Stimulated activated CD4-positive, alpha-beta T cell treated with anti-CD3 and anti-CD28 coated beads, Interleukin-15, amount 100 ng/mL, for 48 hours (primary cell): ENCODE measurements at regions not wholly inside any gene's neighbourhood (a gene's known extent, or its start where the extent isn't known, plus 50 kb on each side); places are given as distances from the start of the nearest gene placed in this dataset.
A peak's percentile ranks its signal among the peaks of the same experiment; 100 is the strongest.
"Not testable (repeated sequence)": the region's sequence is repeated elsewhere in the genome, so short reads cannot be mapped to it uniquely, and the experiment has no call there.

ENCODE experiments used
- DNase-seq, 2 donors: peaks; one replicate each; pipeline ENCODE4 v3.0.0-alpha.2; 2020; ENCODE audit warnings: low read depth in 2 of 2

- DNase-seq: no peak
Observed at GRCh38 chr7:149683181-149683580, 90.2 kb downstream of the ZNF467 start.

- DNase-seq: no peak
Observed at GRCh38 chr7:149682038-149682437, 91.3 kb downstream of the ZNF467 start.

GRCh38 chr7:149681274-149681673 lies 92.1 kb downstream of the ZNF467 start:
- no peak for DNase-seq

- DNase-seq: no peak
Observed at GRCh38 chr7:149680331-149681025, 92.9 kb downstream of the ZNF467 start.

GRCh38 chr7:149674728-149675385 lies 98.5 kb downstream of the ZNF467 start:
- not testable (repeated sequence) for DNase-seq

GRCh38 chr7:149673006-149673405 lies 100.4 kb downstream of the ZNF467 start:
- no peak for DNase-seq

- no peak for DNase-seq
Observed at GRCh38 chr7:149670288-149670687, 103.1 kb downstream of the ZNF467 start.

GRCh38 chr7:149669121-149669818 lies 104.1 kb downstream of the ZNF467 start:
- no peak for DNase-seq

GRCh38 chr7:149666360-149666945 lies 106.9 kb downstream of the ZNF467 start:
- no peak for DNase-seq

GRCh38 chr7:149665618-149666017 lies 107.8 kb downstream of the ZNF467 start:
- DNase-seq: not testable (repeated sequence)

GRCh38 chr7:149664666-149665065 lies 108.7 kb downstream of the ZNF467 start:
- no peak for DNase-seq

GRCh38 chr7:149664176-149664575 lies 109.2 kb downstream of the ZNF467 start:
- no peak for DNase-seq

- DNase-seq: peak; percentile 29 to 59
Observed at GRCh38 chr7:149662591-149663095, 110.7 kb downstream of the ZNF467 start.

GRCh38 chr7:149655784-149656183 lies 117.6 kb downstream of the ZNF467 start:
- no peak for DNase-seq

GRCh38 chr7:149654588-149654987 lies 118.8 kb downstream of the ZNF467 start:
- DNase-seq: no peak

GRCh38 chr7:149650190-149650589 lies 123.2 kb downstream of the ZNF467 start:
- DNase-seq: not testable (repeated sequence)

- DNase-seq: no peak
Observed at GRCh38 chr7:149644754-149645153, 128.6 kb downstream of the ZNF467 start.

- no peak for DNase-seq
Observed at GRCh38 chr7:149642589-149642988, 130.8 kb downstream of the ZNF467 start.

GRCh38 chr7:149638566-149639320 lies 134.6 kb downstream of the ZNF467 start:
- DNase-seq: no peak

GRCh38 chr7:149637911-149638565 lies 135.3 kb downstream of the ZNF467 start:
- no peak for DNase-seq
